GM18498 (cell line): ENCODE measurements at regions not wholly inside any gene's neighbourhood (a gene's known extent, or its start where the extent isn't known, plus 50 kb on each side); places are given as distances from the start of the nearest gene placed in this dataset.
A peak's percentile ranks its signal among the peaks of the same experiment; 100 is the strongest.

Experiments
- ATAC-seq: cut with Tn5 transposase; IDR thresholded peaks from one replicate; pipeline ENCODE4 v1.9.1; 2021; ENCODE audit warnings: mild to moderate bottlenecking, moderate library complexity; ENCODE audit not compliant: unreplicated experiment

GRCh38 chrX:73768886-73769285, 83.6 kb downstream of the XIST start:
- ATAC-seq: no peak

DNA sequence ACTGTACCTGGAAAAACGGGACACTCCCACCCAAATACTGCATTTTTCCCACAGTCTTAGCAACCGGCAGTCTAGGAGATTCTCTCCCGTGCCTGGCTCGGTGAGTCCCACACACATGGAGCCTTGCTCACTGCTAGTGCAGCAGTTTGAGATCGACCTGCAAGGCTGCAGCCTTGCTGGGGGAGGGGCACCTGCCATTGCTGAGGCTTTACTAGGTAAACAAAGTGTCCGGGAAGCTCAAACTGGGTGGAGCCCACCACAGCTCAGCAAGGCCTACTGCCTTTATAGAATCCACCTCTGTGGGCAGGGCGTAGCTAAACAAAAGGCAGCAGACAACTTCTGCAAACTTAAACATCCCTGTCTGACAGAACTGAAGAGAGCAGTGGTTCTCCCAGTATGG, 84.4 kb downstream of the XIST start:
- ATAC-seq: no peak

GRCh38 chrX:73767017-73767416, 85.5 kb downstream of the XIST start:
- ATAC-seq: no peak

DNA sequence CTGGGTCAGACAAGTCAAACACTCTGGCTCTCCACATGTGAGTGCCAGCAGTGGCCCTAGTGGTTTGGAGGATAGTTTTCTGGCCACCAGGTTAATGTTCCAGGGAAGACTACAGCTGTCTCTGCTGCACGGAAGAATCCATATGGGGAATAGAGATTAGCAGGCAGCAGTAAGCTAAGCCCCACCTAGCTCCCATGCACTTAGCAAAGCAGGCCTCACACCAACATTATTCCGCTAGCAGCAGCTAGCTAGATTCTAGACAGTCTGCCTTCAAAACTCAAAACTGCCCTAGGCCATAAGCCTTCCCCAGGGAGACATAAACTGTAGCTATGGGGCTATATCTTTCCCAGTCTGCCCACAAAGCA, 86.1 kb downstream of the XIST start:
- no peak for ATAC-seq

GRCh38 chrX:73765776-73766430, 86.6 kb downstream of the XIST start:
- no peak for ATAC-seq

- peak; percentile 66 for ATAC-seq
Observed at GRCh38 chrX:73758250-73758649, 94.3 kb downstream of the XIST start.
